K562 (cell line): ENCODE measurements at regions not wholly inside any gene's neighbourhood (a gene's known extent, or its start where the extent isn't known, plus 50 kb on each side); places are given as distances from the start of the nearest gene placed in this dataset.

Experiments used
- DIDO1 ChIP-seq: fragments of 450-650 bp; IDR thresholded peaks from 2 replicates; pipeline ENCODE4 v1.6.1; 2016; ENCODE audit warnings: low read depth, missing biosample characterization, missing genetic modification characterization
- ELF1 ChIP-seq: fragments of 200-800 bp; sonication (Bioruptor generic); IDR thresholded peaks from 2 replicates; pipeline ENCODE4 v1.6.1; 2016; ENCODE audit warnings: missing genetic modification characterization, missing compliant biosample characterization
- EP300 ChIP-seq: IDR thresholded peaks from 2 replicates; pipeline ENCODE4 v1.6.1; 2012; ENCODE audit warnings: low read length, improper control_type of control experiment
- KLF6 ChIP-seq: fragments of 250-450 bp; sonication (Bioruptor Pico); IDR thresholded peaks from 2 replicates; pipeline ENCODE4 v1.4.0; 2020; ENCODE audit warnings: mild to moderate bottlenecking, moderate library complexity, borderline replicate concordance
- LARP7 ChIP-seq: fragments of 450-650 bp; IDR thresholded peaks from 2 replicates; pipeline ENCODE4 v1.6.1; 2016
- MAZ ChIP-seq, 2 experiments: fragments of 450-650 bp in 1 of 2; sonication (generic) in 1 of 2; formaldehyde crosslinking; IDR thresholded peaks in 1 of 2; conservative IDR thresholded peaks in 1 of 2; 2 replicates each; pipeline versions ENCODE4 v1.4.0 to v1.5.0; 2020; ENCODE audit warnings: mild to moderate bottlenecking in 1 of 2, missing genetic modification reagents in 1 of 2
- U2AF1 ChIP-seq: fragments of 200-400 bp; formaldehyde crosslinking; optimal IDR thresholded peaks from 2 replicates; pipeline ENCODE3; 2017; ENCODE audit warnings: mild to moderate bottlenecking, low read depth, low read length, moderate library complexity
- ZNF644 ChIP-seq: fragments of 200-800 bp; sonication (Bioruptor generic); IDR thresholded peaks from 2 replicates; pipeline ENCODE4 v1.6.1; 2016; ENCODE audit warnings: low read depth, missing genetic modification characterization, missing compliant biosample characterization

DNA sequence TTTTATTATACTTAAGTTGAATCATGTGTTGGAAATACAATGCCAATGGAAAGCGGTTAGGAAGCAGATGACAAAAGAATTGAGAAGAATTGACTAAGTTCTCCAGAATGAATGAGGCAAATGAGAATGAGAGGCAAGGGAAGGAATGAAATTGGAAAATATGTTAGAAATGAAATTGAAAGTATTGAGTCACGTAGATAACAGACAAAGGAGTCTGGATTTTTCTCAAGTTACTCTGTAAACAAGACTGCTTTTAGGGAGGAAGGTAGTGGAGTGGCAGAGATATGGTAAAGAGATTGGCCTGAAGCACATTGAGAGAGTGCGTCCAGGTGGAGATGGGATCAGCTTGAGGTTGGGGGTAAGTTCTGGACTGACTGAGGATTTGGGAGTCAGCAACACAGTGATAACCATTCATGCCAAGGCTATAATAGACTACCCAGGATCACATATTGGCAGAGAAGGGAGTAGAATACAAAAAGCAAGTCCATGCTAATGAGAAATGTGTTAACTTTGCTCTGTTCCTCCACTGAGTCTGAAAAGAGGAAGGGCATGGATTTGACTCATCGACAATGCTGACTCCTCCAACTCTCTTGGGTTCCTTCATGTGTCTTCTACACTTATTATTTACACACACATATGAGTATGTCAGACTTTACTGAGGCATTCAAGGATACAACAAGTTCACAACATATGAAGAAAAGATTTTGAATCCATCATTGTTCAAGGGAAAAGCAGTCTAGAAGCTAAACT, 814.2 kb upstream of the ZNF608 start:
- no peak for TF ChIP-seq ZNF644
- no peak for TF ChIP-seq U2AF1
- no peak for TF ChIP-seq KLF6
- no peak for TF ChIP-seq LARP7
- TF ChIP-seq MAZ (CRISPR knock-in tag; conservative IDR thresholded peaks at IDR 0.05 in 1 of 2, IDR thresholded peaks at IDR 0.05 in 1 of 2) = no peak
- no peak for TF ChIP-seq EP300
- TF ChIP-seq ELF1 (tag) = no peak
- no peak for TF ChIP-seq DIDO1 (tag)
